ENCODE measurements at regions not wholly inside any gene's neighbourhood (a gene's known extent, or its start where the extent isn't known, plus 50 kb on each side); places are given as distances from the start of the nearest gene placed in this dataset.
"Not testable (repeated sequence)": the region's sequence is repeated elsewhere in the genome, so short reads cannot be mapped to it uniquely, and the experiment has no call there.

- WGBS (ENCODE audit: extremely low coverage, insufficient coverage, low lambda C conversion rate) = no CpG with 5 or more reads among the region's 37 CpGs
- not testable (repeated sequence) for H2BK15ac ChIP-seq (replicated peaks; ENCODE audit: low read depth); H3K9ac ChIP-seq (ENCODE audit: low read length)
Observed at GRCh38 chr3:163551915-163552658, 1526.2 kb downstream of the SI start.

GRCh38 chr3:163548015-163548414 lies 1530.3 kb downstream of the SI start:
- no peaks in the 10 kb centered on the region for H3K36me3 ChIP-seq (ENCODE audit: control insufficient read depth, insufficient read depth, low read length)
- no peaks in the 10 kb centered on the region for H3K79me2 ChIP-seq (ENCODE audit: control insufficient read depth, insufficient read depth, low read length)
- no peak overlapping the region for H3K4me3 ChIP-seq (ENCODE audit: low read length)
- no peak overlapping the region for H2BK15ac ChIP-seq (replicated peaks; ENCODE audit: low read depth)
- no CpG with 5 or more reads among the region's 1 CpG for WGBS (ENCODE audit: extremely low coverage, insufficient coverage, low lambda C conversion rate)
- no peak overlapping the region for H3K4ac ChIP-seq (ENCODE audit: low read depth, low read length)
- no peak overlapping the region for H2AK5ac ChIP-seq (ENCODE audit: low read length)
- no peaks in the 10 kb centered on the region for H3K27me3 ChIP-seq (ENCODE audit: insufficient read depth, low read length, poor library complexity)
- no peak overlapping the region for H4K5ac ChIP-seq (ENCODE audit: low read length)
- no peak overlapping the region for H4K8ac ChIP-seq (ENCODE audit: low read depth, low read length)
- H3K79me1 ChIP-seq (ENCODE audit: low read length) = no peaks in the 10 kb centered on the region
- no peak overlapping the region for H3K27ac ChIP-seq (ENCODE audit: low read depth, low read length)
- no peak overlapping the region for H3K4me2 ChIP-seq (ENCODE audit: low read length)
- H3K18ac ChIP-seq (ENCODE audit: low read length) = no peak overlapping the region
- H3K23ac ChIP-seq (ENCODE audit: low read length) = no peak overlapping the region
- H2BK5ac ChIP-seq (ENCODE audit: low read length) = no peak overlapping the region
- no peak overlapping the region for H3K9ac ChIP-seq (ENCODE audit: low read length)
- H2BK120ac ChIP-seq (ENCODE audit: low read depth, low read length) = no peak overlapping the region
- H3K56ac ChIP-seq (ENCODE audit: low read length) = no peak overlapping the region
- DNase-seq = no peak
- no peaks in the 10 kb centered on the region for H3K4me1 ChIP-seq (ENCODE audit: control insufficient read depth, low read depth, low read length)

More at GRCh38 chr3:163551915-163552658, 1526.2 kb downstream of the SI start:
- DNase-seq; H3K18ac ChIP-seq (ENCODE audit: low read length); H2AK5ac ChIP-seq (ENCODE audit: low read length); H2BK120ac ChIP-seq (ENCODE audit: low read depth, low read length); H4K8ac ChIP-seq (ENCODE audit: low read depth, low read length); H3K36me3 ChIP-seq (ENCODE audit: control insufficient read depth, insufficient read depth, low read length); H3K79me2 ChIP-seq (ENCODE audit: control insufficient read depth, insufficient read depth, low read length); H4K5ac ChIP-seq (ENCODE audit: low read length); H3K79me1 ChIP-seq (ENCODE audit: low read length); H3K27me3 ChIP-seq (ENCODE audit: insufficient read depth, low read length, poor library complexity); H3K4me1 ChIP-seq (ENCODE audit: control insufficient read depth, low read depth, low read length); H3K56ac ChIP-seq (ENCODE audit: low read length); H3K23ac ChIP-seq (ENCODE audit: low read length); H3K27ac ChIP-seq (ENCODE audit: low read depth, low read length); H3K4me3 ChIP-seq (ENCODE audit: low read length); H2BK5ac ChIP-seq (ENCODE audit: low read length); H3K4ac ChIP-seq (ENCODE audit: low read depth, low read length); H3K4me2 ChIP-seq (ENCODE audit: low read length): not testable (repeated sequence)

DNA sequence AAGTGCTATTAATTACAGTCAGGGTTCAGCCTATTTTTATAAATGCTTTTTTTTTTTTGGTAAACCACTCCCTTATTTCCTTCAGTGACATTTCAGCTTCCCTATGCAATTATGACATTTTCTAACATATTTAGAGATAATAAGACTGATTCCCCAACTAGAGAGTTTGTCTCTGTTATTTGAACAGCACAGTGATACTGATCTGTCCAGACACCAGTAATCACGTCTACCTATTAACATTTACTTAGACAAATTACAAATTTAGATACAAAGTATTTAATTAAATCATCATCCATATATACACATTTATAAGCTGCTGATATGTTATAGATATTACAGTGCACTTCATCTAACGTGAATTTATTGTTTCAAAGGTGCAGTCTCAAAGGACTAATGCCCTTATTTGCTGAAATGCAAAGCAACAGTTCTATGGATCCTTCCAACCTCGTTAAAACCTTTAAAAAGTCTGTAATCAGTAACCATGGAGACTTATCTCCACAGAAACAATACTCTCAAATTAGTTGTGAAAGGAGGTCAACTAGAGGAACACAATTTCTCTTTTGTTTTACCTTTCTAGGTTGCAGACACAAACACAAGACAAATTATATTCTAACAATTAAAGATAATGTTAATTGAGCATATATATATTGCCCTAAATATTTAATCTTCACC lies 1531.1 kb downstream of the SI start:
- H4K5ac ChIP-seq (ENCODE audit: low read length) = no peak overlapping the region
- no peak overlapping the region for H3K18ac ChIP-seq (ENCODE audit: low read length)
- 100% methylated on average over 1 of the region's 3 CpGs for WGBS (ENCODE audit: extremely low coverage, insufficient coverage, low lambda C conversion rate)
- no peak overlapping the region for H3K4me3 ChIP-seq (ENCODE audit: low read length)
- no peak overlapping the region for H2BK120ac ChIP-seq (ENCODE audit: low read depth, low read length)
- peak; percentile 63 for DNase-seq
- H3K36me3 ChIP-seq (ENCODE audit: control insufficient read depth, insufficient read depth, low read length) = no peaks in the 10 kb centered on the region
- H3K79me1 ChIP-seq (ENCODE audit: low read length) = no peaks in the 10 kb centered on the region
- H3K23ac ChIP-seq (ENCODE audit: low read length) = no peak overlapping the region
- no peak overlapping the region for H3K27ac ChIP-seq (ENCODE audit: low read depth, low read length)
- no peaks in the 10 kb centered on the region for H3K27me3 ChIP-seq (ENCODE audit: insufficient read depth, low read length, poor library complexity)
- H2BK5ac ChIP-seq (ENCODE audit: low read length) = no peak overlapping the region
- H2AK5ac ChIP-seq (ENCODE audit: low read length) = no peak overlapping the region
- H3K56ac ChIP-seq (ENCODE audit: low read length) = no peak overlapping the region
- H3K4me1 ChIP-seq (ENCODE audit: control insufficient read depth, low read depth, low read length) = no peaks in the 10 kb centered on the region
- H3K4me2 ChIP-seq (ENCODE audit: low read length) = no peak overlapping the region
- H4K8ac ChIP-seq (ENCODE audit: low read depth, low read length) = no peak overlapping the region
- H3K4ac ChIP-seq (ENCODE audit: low read depth, low read length) = no peak overlapping the region
- no peak overlapping the region for H2BK15ac ChIP-seq (replicated peaks; ENCODE audit: low read depth)
- H3K79me2 ChIP-seq (ENCODE audit: control insufficient read depth, insufficient read depth, low read length) = no peaks in the 10 kb centered on the region
- H3K9ac ChIP-seq (ENCODE audit: low read length) = no peak overlapping the region

- no peak overlapping the region for H3K56ac ChIP-seq (ENCODE audit: low read length)
- no peaks in the 10 kb centered on the region for H3K4me1 ChIP-seq (ENCODE audit: control insufficient read depth, low read depth, low read length)
- H3K79me2 ChIP-seq (ENCODE audit: control insufficient read depth, insufficient read depth, low read length) = no peaks in the 10 kb centered on the region
- no peak overlapping the region for H2BK15ac ChIP-seq (replicated peaks; ENCODE audit: low read depth)
- no peaks in the 10 kb centered on the region for H3K79me1 ChIP-seq (ENCODE audit: low read length)
- H3K23ac ChIP-seq (ENCODE audit: low read length) = no peak overlapping the region
- H2BK120ac ChIP-seq (ENCODE audit: low read depth, low read length) = no peak overlapping the region
- H2AK5ac ChIP-seq (ENCODE audit: low read length) = no peak overlapping the region
- H2BK5ac ChIP-seq (ENCODE audit: low read length) = no peak overlapping the region
- no peaks in the 10 kb centered on the region for H3K27me3 ChIP-seq (ENCODE audit: insufficient read depth, low read length, poor library complexity)
- H3K36me3 ChIP-seq (ENCODE audit: control insufficient read depth, insufficient read depth, low read length) = no peaks in the 10 kb centered on the region
- H3K4ac ChIP-seq (ENCODE audit: low read depth, low read length) = no peak overlapping the region
- H3K4me2 ChIP-seq (ENCODE audit: low read length) = no peak overlapping the region
- no peak overlapping the region for H4K8ac ChIP-seq (ENCODE audit: low read depth, low read length)
- WGBS (ENCODE audit: extremely low coverage, insufficient coverage, low lambda C conversion rate) = no CpG with 5 or more reads among the region's 2 CpGs
- no peak overlapping the region for H3K18ac ChIP-seq (ENCODE audit: low read length)
- DNase-seq = no peak
- no peak overlapping the region for H3K27ac ChIP-seq (ENCODE audit: low read depth, low read length)
- H3K9ac ChIP-seq (ENCODE audit: low read length) = no peak overlapping the region
- no peak overlapping the region for H3K4me3 ChIP-seq (ENCODE audit: low read length)
- no peak overlapping the region for H4K5ac ChIP-seq (ENCODE audit: low read length)
Observed at GRCh38 chr3:163543662-163544061, 1534.6 kb downstream of the SI start.

- no peaks in the 10 kb centered on the region for H3K36me3 ChIP-seq (ENCODE audit: control insufficient read depth, insufficient read depth, low read length)
- H4K8ac ChIP-seq (ENCODE audit: low read depth, low read length) = no peak overlapping the region
- no peak overlapping the region for H3K18ac ChIP-seq (ENCODE audit: low read length)
- no peak for DNase-seq
- no peaks in the 10 kb centered on the region for H3K27me3 ChIP-seq (ENCODE audit: insufficient read depth, low read length, poor library complexity)
- WGBS (ENCODE audit: extremely low coverage, insufficient coverage, low lambda C conversion rate) = no CpG with 5 or more reads among the region's 1 CpG
- H3K4me3 ChIP-seq (ENCODE audit: low read length) = no peak overlapping the region
- H4K5ac ChIP-seq (ENCODE audit: low read length) = no peak overlapping the region
- H3K56ac ChIP-seq (ENCODE audit: low read length) = no peak overlapping the region
- H2AK5ac ChIP-seq (ENCODE audit: low read length) = no peak overlapping the region
- no peaks in the 10 kb centered on the region for H3K79me2 ChIP-seq (ENCODE audit: control insufficient read depth, insufficient read depth, low read length)
- H3K4me1 ChIP-seq (ENCODE audit: control insufficient read depth, low read depth, low read length) = no peaks in the 10 kb centered on the region
- H3K4ac ChIP-seq (ENCODE audit: low read depth, low read length) = no peak overlapping the region
- H2BK120ac ChIP-seq (ENCODE audit: low read depth, low read length) = no peak overlapping the region
- H3K23ac ChIP-seq (ENCODE audit: low read length) = no peak overlapping the region
- no peaks in the 10 kb centered on the region for H3K79me1 ChIP-seq (ENCODE audit: low read length)
- no peak overlapping the region for H3K4me2 ChIP-seq (ENCODE audit: low read length)
- no peak overlapping the region for H2BK5ac ChIP-seq (ENCODE audit: low read length)
- H3K9ac ChIP-seq (ENCODE audit: low read length) = no peak overlapping the region
- no peak overlapping the region for H3K27ac ChIP-seq (ENCODE audit: low read depth, low read length)
- H2BK15ac ChIP-seq (replicated peaks; ENCODE audit: low read depth) = no peak overlapping the region
Observed at GRCh38 chr3:163541629-163542028, 1536.7 kb downstream of the SI start.

All from mesendoderm (in vitro differentiated cells).